GM19240 (cell line): ENCODE measurements at regions not wholly inside any gene's neighbourhood (a gene's known extent, or its start where the extent isn't known, plus 50 kb on each side); places are given as distances from the start of the nearest gene placed in this dataset.

Experiments
- DNase-seq: peaks from one replicate; pipeline ENCODE4 v3.0.0; 2011; ENCODE audit warnings: low spot score; ENCODE audit not compliant: insufficient read length

GRCh38 chr6:87908978-87909811 is 138.4 kb upstream of the SPACA1 start:
- DNase-seq = no peak

GRCh38 chr6:87907521-87907920 is 140.1 kb upstream of the SPACA1 start:
- DNase-seq = no peak

DNA sequence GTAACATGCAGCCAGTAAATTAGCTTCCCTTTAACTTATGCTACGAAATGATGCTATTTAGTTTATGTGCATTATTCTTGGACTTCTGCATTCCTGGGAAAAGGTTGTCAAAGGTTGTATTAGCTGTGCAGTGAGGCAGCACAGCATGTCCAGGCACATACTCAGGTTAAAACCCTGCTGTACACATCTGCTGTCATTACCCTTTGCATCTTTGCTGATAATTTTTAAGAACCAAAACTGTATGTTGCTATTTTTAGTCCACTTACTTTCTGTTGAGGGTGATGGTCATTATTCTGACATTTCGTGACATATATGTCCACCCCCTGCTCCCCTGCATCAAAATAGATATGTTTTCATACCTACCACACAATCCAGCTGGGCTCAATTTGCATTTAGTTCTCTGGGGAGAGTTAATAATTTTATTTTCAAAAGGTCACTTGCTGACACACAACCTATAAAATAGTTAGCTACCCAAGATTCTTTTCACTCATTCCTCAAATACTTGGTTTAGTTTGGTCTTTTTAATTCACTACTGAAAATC is 142.5 kb upstream of the SPACA1 start:
- no peak for DNase-seq

DNA sequence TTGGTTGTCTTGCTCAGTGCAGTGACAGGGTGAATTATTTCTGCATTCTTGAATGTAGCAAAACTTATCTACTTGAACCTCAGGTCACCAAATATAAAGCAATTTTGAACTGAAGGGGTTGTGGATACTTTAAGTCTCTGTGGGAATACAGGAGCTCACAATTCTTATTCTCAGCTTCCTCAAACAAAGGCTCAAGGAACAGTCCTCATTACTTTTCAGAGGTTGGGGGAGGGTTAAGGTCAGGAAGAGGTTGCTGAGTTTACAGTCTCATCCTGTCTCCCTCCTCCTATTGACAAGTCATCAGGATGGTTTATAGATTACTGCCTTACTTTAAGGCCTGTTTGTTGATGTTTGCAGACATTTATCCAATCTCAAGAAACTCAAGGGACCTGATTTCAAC is 143.6 kb upstream of the SPACA1 start:
- DNase-seq = no peak

DNA sequence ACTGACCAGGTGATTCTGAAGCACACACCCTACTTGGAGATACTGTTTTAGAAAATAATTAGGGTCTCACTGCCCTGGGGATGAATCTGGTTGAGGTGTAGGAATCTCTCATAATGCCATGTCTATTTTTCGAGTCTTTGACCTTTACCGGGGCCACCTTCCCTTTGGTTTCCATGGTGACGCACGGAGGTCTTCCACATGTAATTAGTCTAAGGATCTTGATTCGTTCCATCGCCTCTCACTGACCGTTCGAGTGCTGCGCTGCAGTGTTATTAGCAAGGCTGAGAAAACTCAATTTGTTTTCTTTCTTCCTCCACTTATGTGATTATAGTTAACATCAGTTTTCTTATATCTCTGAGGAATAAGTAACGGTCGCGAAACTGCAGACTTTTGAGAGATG is 144.3 kb upstream of the SPACA1 start:
- DNase-seq = no peak

- no peak for DNase-seq
These were observed 145.3 kb upstream of the SPACA1 start for GRCh38 chr6:87902383-87902782.

GRCh38 chr6:87901613-87902012 is 146.0 kb upstream of the SPACA1 start:
- no peak for DNase-seq

DNA sequence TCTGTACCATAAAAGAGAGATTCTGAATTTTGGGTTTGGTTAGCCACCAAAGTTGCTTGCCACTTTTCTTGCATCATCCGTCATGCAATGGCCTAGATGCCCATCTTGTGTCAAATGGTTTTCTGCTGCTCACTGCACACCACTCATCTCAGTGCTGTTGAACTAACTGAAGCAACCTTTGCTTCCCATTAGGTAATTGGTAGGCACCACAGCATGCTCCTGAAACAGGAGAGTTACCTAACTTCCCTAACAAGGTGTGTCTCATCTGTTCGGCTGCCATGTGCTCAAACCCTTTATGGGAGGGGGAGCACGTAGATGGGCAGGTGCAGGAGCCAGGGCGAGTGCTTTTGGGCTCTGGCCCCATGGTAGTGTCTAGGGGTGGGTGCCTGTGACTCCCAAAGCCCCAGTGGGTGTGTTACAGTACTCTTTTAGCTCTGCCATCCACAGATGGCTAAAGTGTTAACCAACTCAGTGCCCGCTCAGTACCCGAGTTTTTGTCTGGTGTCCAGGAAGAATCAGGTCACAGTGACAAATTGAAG is 147.4 kb upstream of the SPACA1 start:
- DNase-seq = no peak

- DNase-seq = no peak
These were observed 148.0 kb upstream of the SPACA1 start for GRCh38 chr6:87899499-87900147.

GRCh38 chr6:87897663-87898062 is 150.0 kb upstream of the SPACA1 start:
- no peak for DNase-seq

DNA sequence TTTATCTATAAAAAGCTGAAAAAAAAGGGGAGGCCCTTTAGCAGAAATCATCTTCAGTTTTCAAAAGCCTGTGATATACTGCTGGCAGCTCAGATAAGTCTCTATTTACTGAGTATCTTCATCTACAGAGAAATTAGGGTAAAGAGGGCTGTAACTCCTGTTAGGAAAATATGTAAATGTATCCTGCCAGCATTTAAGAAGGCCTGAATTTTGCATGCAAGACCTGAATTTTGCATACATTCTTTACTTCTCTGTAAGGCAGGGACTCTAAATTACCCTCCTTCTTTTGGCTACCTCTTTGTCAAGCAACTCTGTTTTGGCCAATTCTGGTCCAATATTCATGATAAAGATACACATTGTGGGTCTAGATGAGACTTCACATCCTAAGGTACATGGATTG is 150.6 kb upstream of the SPACA1 start:
- DNase-seq = no peak

GRCh38 chr6:87887266-87887665 is 160.4 kb upstream of the SPACA1 start:
- DNase-seq = no peak

DNA sequence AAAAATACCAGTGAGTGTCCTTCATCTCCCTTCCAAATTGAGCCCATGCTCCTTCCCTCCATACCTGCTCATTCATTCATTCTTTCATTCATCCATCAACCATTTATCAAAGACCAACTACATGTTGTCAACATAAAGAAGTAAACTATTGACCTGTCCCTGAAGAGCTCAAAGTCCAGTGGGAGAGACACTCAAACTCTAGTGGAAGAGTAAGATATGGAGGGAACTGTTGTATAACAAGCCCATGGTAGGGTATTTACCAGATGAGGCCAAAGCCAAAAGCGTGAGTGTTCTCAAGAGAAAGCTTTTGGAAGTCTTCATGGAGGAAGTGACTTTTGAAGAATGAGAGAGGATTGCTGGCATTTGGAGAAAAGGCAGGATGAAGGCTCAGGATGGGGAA is 163.4 kb upstream of the SPACA1 start:
- no peak for DNase-seq

DNA sequence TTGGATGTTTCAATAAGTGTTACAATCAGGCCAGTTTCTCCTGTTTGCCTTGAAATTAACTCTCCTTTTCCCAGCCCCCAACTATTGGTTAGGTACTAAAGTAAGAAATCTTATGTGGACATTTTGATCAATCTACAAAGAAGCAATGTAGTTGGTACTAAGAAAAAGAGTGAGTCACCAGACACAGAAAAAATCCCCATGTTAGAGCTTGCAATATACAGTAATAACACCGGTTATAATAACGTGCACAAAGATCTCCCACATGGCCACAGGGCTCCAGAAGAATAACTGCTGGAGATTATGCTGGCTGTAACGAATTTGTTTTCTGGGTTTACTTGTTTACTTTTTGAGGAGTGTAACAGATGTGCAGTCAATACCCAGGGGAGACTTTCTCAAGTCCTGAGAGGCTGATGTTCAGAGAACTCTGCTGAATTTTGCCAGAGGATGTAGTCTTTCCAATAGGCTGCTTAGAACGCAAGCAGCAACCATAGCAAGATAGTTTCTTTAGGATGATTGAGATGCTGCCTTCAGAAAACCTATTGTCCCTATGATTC is 166.2 kb upstream of the SPACA1 start:
- no peak for DNase-seq

DNA sequence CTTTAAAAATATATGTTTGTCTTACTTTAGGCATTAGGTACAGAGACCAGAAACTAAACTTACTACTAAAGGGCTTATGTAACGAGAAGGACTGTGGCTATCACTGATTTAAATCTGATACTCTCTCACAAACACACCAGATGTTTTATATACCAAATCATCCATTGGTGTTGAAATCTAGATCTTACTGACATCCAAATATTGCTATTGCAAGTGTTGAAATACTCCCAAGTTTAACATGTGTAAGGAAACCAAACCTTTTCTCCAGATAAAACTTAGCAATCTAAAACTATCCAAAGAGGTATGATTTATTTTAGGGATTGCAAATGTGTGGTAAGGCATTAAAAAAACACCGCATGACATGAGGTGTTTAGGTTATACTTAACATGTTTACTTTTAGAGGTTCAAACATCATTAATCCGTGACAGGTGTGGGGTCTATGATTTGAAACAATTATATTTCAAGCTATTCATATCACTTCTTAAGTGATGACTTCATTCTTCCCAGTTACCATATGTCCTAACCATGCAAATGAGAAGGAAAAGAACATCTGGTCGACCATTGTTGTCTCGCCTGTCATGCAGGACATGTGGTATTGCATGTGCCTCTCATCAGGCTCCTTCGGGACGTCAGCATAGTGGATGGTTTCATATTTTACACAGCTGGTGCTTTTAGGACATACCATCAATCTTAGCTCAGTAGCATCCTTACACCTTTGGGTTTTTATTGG is 168.3 kb upstream of the SPACA1 start:
- DNase-seq = peak; percentile 12

GRCh38 chr6:87875781-87876180 is 171.9 kb upstream of the SPACA1 start:
- DNase-seq = no peak

GRCh38 chr6:87873556-87873955 is 171.5 kb upstream of the AKIRIN2 start:
- no peak for DNase-seq

- no peak for DNase-seq
These were observed 168.5 kb upstream of the AKIRIN2 start for GRCh38 chr6:87870556-87870955.

DNA sequence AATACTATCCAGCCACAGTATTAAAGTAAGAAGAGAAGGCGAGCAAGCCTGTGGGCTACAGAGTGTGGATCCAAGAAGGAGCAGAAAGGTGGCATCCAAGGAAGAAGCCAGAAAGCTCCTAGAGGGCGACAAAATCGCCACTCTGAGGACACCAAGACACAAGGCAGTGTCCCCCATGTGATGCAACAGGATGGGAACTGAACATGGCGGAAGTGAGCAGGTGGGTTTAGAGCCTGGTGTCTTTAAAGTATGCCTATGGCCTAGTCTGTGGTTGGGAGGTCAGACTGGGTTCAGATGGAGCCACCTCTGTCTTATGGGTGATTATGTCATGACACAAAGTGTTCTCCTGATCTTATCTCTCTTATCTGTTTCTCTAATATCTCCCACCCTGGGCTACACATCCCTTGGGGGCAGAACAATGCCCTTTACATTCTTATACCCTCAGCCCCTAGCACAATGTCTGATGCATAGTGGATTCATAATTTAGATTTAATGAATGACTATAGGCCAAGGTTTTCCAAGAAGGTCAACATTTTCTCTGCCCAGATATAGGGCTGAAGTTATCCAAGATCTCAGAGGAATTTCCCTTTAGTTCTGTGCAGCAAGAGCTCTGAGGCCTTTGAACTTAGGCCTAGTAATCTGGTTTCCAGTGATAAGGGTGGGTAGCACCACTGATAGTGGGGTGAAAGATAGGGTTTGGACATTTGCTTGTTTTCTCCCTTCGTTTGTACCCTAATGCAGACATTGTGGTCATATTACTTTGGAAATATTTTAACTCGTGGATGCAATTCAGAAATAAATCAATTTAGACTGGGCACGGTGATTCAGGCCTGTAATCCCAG is 167.3 kb upstream of the AKIRIN2 start:
- DNase-seq = no peak

- DNase-seq = no peak
These were observed 158.9 kb upstream of the AKIRIN2 start for GRCh38 chr6:87860902-87861301.

DNA sequence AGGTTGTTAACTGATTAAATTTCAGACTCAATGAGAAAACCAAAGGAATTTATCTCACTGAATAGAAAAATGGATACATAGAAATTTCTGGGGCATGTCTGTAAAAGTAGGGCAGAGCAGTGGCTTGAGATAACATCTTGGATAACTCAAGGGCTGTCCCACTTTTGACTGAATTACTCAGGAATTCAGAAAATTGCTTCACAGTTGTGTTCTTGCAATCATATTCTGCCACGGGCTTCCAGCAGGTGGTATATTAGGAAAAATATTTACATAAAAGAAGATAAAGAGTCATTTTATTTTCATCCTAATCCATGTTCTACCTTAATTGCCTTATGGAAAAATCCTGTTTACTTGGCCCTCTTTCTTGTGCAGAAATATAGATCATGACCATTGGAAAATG is 156.4 kb upstream of the AKIRIN2 start:
- DNase-seq = no peak
